Astrocyte of the spinal cord (primary cell): ENCODE measurements at regions not wholly inside any gene's neighbourhood (a gene's known extent, or its start where the extent isn't known, plus 50 kb on each side); places are given as distances from the start of the nearest gene placed in this dataset.

ENCODE experiments used
- DNase-seq: peaks from one replicate; pipeline ENCODE4 v3.0.0; 2011; ENCODE audit warnings: low read depth, low spot score
- H3K4me3 ChIP-seq: 2 replicates; pipeline ENCODE4 v1.5.1; 2011; ENCODE audit warnings: low read depth, mild to moderate bottlenecking, low read length, moderate library complexity
- CTCF ChIP-seq: IDR thresholded peaks from 2 replicates; pipeline ENCODE4 v1.5.1; 2012; ENCODE audit warnings: low read depth, mild to moderate bottlenecking, low read length, inconsistent platforms
- in situ Hi-C: cut with HindIII; loops from 2 replicates; pipeline ENCODE4 v1.10.0; 2017; ENCODE audit warnings: low sequenced_read_pairs

- H3K4me3 ChIP-seq = no peak overlapping the region
- no peak for TF ChIP-seq CTCF
- in situ Hi-C loops = no loop called here
- no peak for DNase-seq
Observed at GRCh38 chr6:98308564-98308963, 525.8 kb upstream of the POU3F2 start.

GRCh38 chr6:98310443-98310842 is 523.9 kb upstream of the POU3F2 start:
- no peak for DNase-seq
- in situ Hi-C loops = no loop called here
- H3K4me3 ChIP-seq = no peak overlapping the region
- no peak for TF ChIP-seq CTCF

GRCh38 chr6:98323605-98324004 is 510.8 kb upstream of the POU3F2 start:
- in situ Hi-C loops = no loop called here
- no peak overlapping the region for H3K4me3 ChIP-seq
- TF ChIP-seq CTCF = no peak
- no peak for DNase-seq

GRCh38 chr6:98324446-98324845 is 509.9 kb upstream of the POU3F2 start:
- peak; percentile 28 for DNase-seq
- no peak overlapping the region for H3K4me3 ChIP-seq
- TF ChIP-seq CTCF = no peak
- in situ Hi-C loops = no loop called here

GRCh38 chr6:98325366-98325765 is 509.0 kb upstream of the POU3F2 start:
- no peak overlapping the region for H3K4me3 ChIP-seq
- TF ChIP-seq CTCF = no peak
- in situ Hi-C loops = no loop called here
- no peak for DNase-seq

GRCh38 chr6:98333273-98333672 is 501.1 kb upstream of the POU3F2 start:
- DNase-seq = no peak
- no peak overlapping the region for H3K4me3 ChIP-seq
- in situ Hi-C loops = no loop called here
- TF ChIP-seq CTCF = no peak

GRCh38 chr6:98335594-98335993 is 498.8 kb upstream of the POU3F2 start:
- H3K4me3 ChIP-seq = no peak overlapping the region
- no peak for DNase-seq
- no peak for TF ChIP-seq CTCF
- in situ Hi-C loops = no loop called here
